GM23338 (cell line): ENCODE measurements at regions not wholly inside any gene's neighbourhood (a gene's known extent, or its start where the extent isn't known, plus 50 kb on each side); places are given as distances from the start of the nearest gene placed in this dataset.

Experiments used
- CREB1 ChIP-seq: fragments of 250-450 bp; sonication (Bioruptor Pico); IDR thresholded peaks from 2 replicates; pipeline ENCODE4 v1.5.0; 2020; ENCODE audit warnings: low read depth, mild to moderate bottlenecking, moderate library complexity
- CTCF ChIP-seq, 2 experiments: fragments of 200-600 bp in 1 of 2; sonication (generic) in 1 of 2; conservative IDR thresholded peaks; 2 replicates each; pipeline versions ENCODE4 v1.5.1 to v1.6.1; 2016 to 2017; ENCODE audit warnings: antibody characterized with exemption in 2 of 2, low read depth in 2 of 2, mild to moderate bottlenecking in 2 of 2, moderate library complexity in 1 of 2
- EZH2 ChIP-seq: fragments of 200-600 bp; sonication (generic); IDR thresholded peaks from one replicate; pipeline ENCODE4 v1.8.0; 2017; ENCODE audit warnings: antibody characterized with exemption, mild to moderate bottlenecking, low read depth; ENCODE audit not compliant: unreplicated experiment
- EZH2phosphoT487 ChIP-seq: fragments of 200-600 bp; sonication (generic); IDR thresholded peaks from one replicate; pipeline ENCODE4 v1.8.1; 2018; ENCODE audit warnings: antibody characterized with exemption; ENCODE audit not compliant: unreplicated experiment
- POLR2AphosphoS5 ChIP-seq: IDR thresholded peaks from 2 replicates; pipeline ENCODE4 v1.6.1; 2016; ENCODE audit warnings: antibody characterized with exemption, low read depth
- REST ChIP-seq: IDR thresholded peaks from one replicate; pipeline ENCODE4 v1.6.1; 2018; ENCODE audit warnings: antibody characterized with exemption; ENCODE audit not compliant: unreplicated experiment
- ZNF331 ChIP-seq: fragments of 250-450 bp; sonication (Bioruptor Pico); IDR thresholded peaks from 2 replicates; pipeline ENCODE4 v1.5.0; 2020; ENCODE audit warnings: low read depth, mild to moderate bottlenecking, moderate library complexity

GRCh38 chr16:14354561-14355351 lies 275.3 kb downstream of the PARN start:
- TF ChIP-seq CREB1 (no peak), CTCF (conservative IDR thresholded peaks at IDR 0.05; ENCODE audit: low read depth in 2 of 2) (no peak), POLR2AphosphoS5 (no peak), EZH2phosphoT487 (no peak), REST (no peak), EZH2 (no peak), ZNF331 (no peak)
